Activated gamma-delta T cell treated with Interleukin-2 at 50 U/mL for 16 hours (primary cell): ENCODE measurements at regions not wholly inside any gene's neighbourhood (a gene's known extent, or its start where the extent isn't known, plus 50 kb on each side); places are given as distances from the start of the nearest gene placed in this dataset.

Source experiments
- DNase-seq: peaks from one replicate; pipeline ENCODE4 v3.0.0-alpha.2; 2020

GRCh38 chr5:152337484-152337883, 67.6 kb downstream of the NMUR2 start:
- DNase-seq, result no peak

- DNase-seq, result no peak
Observed at GRCh38 chr5:152335461-152335860, 69.6 kb downstream of the NMUR2 start.

- no peak for DNase-seq
Observed at GRCh38 chr5:152332716-152333460, 72.2 kb downstream of the NMUR2 start.

GRCh38 chr5:152331718-152332117, 73.4 kb downstream of the NMUR2 start:
- DNase-seq, result no peak

- no peak for DNase-seq
Observed at GRCh38 chr5:152331006-152331405, 74.1 kb downstream of the NMUR2 start.

GRCh38 chr5:152329761-152330283, 75.3 kb downstream of the NMUR2 start:
- no peak for DNase-seq

GRCh38 chr5:152329207-152329606, 75.9 kb downstream of the NMUR2 start:
- no peak for DNase-seq

GRCh38 chr5:152315942-152316341, 89.1 kb downstream of the NMUR2 start:
- DNase-seq, result no peak

- DNase-seq, result no peak
Observed at GRCh38 chr5:152314196-152314829, 90.8 kb downstream of the NMUR2 start.

GRCh38 chr5:152309926-152310450, 95.1 kb downstream of the NMUR2 start:
- no peak for DNase-seq

GRCh38 chr5:152306386-152306785, 98.7 kb downstream of the NMUR2 start:
- no peak for DNase-seq

- DNase-seq, result no peak
Observed at GRCh38 chr5:152305525-152305924, 99.6 kb downstream of the NMUR2 start.

GRCh38 chr5:152303841-152304240, 101.2 kb downstream of the NMUR2 start:
- no peak for DNase-seq

GRCh38 chr5:152297866-152298265, 107.2 kb downstream of the NMUR2 start:
- no peak for DNase-seq

- DNase-seq, result no peak
Observed at GRCh38 chr5:152293189-152293588, 111.9 kb downstream of the NMUR2 start.

- DNase-seq, result no peak
Observed at GRCh38 chr5:152290181-152290580, 114.9 kb downstream of the NMUR2 start.

- DNase-seq, result no peak
Observed at GRCh38 chr5:152288917-152289595, 116.0 kb downstream of the NMUR2 start.

GRCh38 chr5:152288499-152288898, 116.6 kb downstream of the NMUR2 start:
- DNase-seq, result no peak

- no peak for DNase-seq
Observed at GRCh38 chr5:152285764-152286163, 119.3 kb downstream of the NMUR2 start.

- no peak for DNase-seq
Observed at GRCh38 chr5:152282331-152282730, 122.7 kb downstream of the NMUR2 start.

- no peak for DNase-seq
Observed at GRCh38 chr5:152277936-152278335, 127.1 kb downstream of the NMUR2 start.

- DNase-seq, result no peak
Observed at GRCh38 chr5:152274224-152274623, 130.9 kb downstream of the NMUR2 start.

- DNase-seq, result no peak
Observed at GRCh38 chr5:152271420-152271819, 133.7 kb downstream of the NMUR2 start.

- DNase-seq, result no peak
Observed at GRCh38 chr5:152270096-152270495, 135.0 kb downstream of the NMUR2 start.
